ENCODE measurements at regions not wholly inside any gene's neighbourhood (a gene's known extent, or its start where the extent isn't known, plus 50 kb on each side); places are given as distances from the start of the nearest gene placed in this dataset.
A peak's percentile ranks its signal among the peaks of the same experiment; 100 is the strongest.
"Not testable (repeated sequence)": the region's sequence is repeated elsewhere in the genome, so short reads cannot be mapped to it uniquely, and the experiment has no call there.

- H3K36me3 Mint-ChIP-seq; H3K4me1 Mint-ChIP-seq; H3K27me3 Mint-ChIP-seq; ATAC-seq (replicated peaks); H3K4me3 Mint-ChIP-seq; H3K27ac Mint-ChIP-seq; DNase-seq: not testable (repeated sequence)
- H3K9me3 Mint-ChIP-seq: peaks cover 20 to 37% of the 10 kb centered on the region in 2 donors
Observed at GRCh38 chr9:61672107-61672541, 482.3 kb downstream of the SPATA31A7 start.

- H3K4me3 Mint-ChIP-seq; H3K27ac Mint-ChIP-seq; H3K27me3 Mint-ChIP-seq; H3K36me3 Mint-ChIP-seq; DNase-seq; ATAC-seq (replicated peaks); H3K4me1 Mint-ChIP-seq: not testable (repeated sequence)
- H3K9me3 Mint-ChIP-seq: peaks cover 20 to 37% of the 10 kb centered on the region in 2 donors
Observed at GRCh38 chr9:61672645-61673167, 482.9 kb downstream of the SPATA31A7 start.

- no peaks in the 10 kb centered on the region for H3K27me3 Mint-ChIP-seq
- H3K4me3 Mint-ChIP-seq: no peak overlapping the region
- ATAC-seq (replicated peaks): peak in 1 of 2 donors; percentile 19
- DNase-seq: no peak
- no peak overlapping the region for H3K27ac Mint-ChIP-seq
- H3K4me1 Mint-ChIP-seq: no peaks in the 10 kb centered on the region
- H3K9me3 Mint-ChIP-seq: peaks cover 20 to 36% of the 10 kb centered on the region in 2 donors
- H3K36me3 Mint-ChIP-seq: peaks cover 0 to 4% of the 10 kb centered on the region in 2 donors
Observed at GRCh38 chr9:61673247-61673646, 483.4 kb downstream of the SPATA31A7 start.

GRCh38 chr9:61673664-61674381 lies 484.0 kb downstream of the SPATA31A7 start:
- Mint-ChIP-seq H3K27me3 (no peaks in the 10 kb centered on the region), H3K9me3 (peaks cover 20 to 32% of the 10 kb centered on the region in 2 donors), H3K4me1 (no peaks in the 10 kb centered on the region), H3K27ac (no peak overlapping the region), H3K36me3 (peaks cover 0 to 4% of the 10 kb centered on the region in 2 donors), H3K4me3 (no peak overlapping the region)
- DNase-seq (no peak), ATAC-seq (replicated peaks) (no peak)

GRCh38 chr9:61674465-61674864 lies 484.6 kb downstream of the SPATA31A7 start:
- Mint-ChIP-seq H3K4me1 (no peaks in the 10 kb centered on the region), H3K36me3 (peaks cover 0 to 2% of the 10 kb centered on the region in 2 donors), H3K4me3 (no peak overlapping the region), H3K27ac (no peak overlapping the region), H3K27me3 (no peaks in the 10 kb centered on the region), H3K9me3 (peaks cover 18 to 27% of the 10 kb centered on the region in 2 donors)
- no peak for ATAC-seq (replicated peaks)
- no peak for DNase-seq

GRCh38 chr9:61674882-61675281 lies 485.0 kb downstream of the SPATA31A7 start:
- H3K27ac Mint-ChIP-seq: no peak overlapping the region
- no peak overlapping the region for H3K4me3 Mint-ChIP-seq
- peaks cover 14 to 27% of the 10 kb centered on the region in 2 donors for H3K9me3 Mint-ChIP-seq
- DNase-seq: no peak
- no peaks in the 10 kb centered on the region for H3K36me3 Mint-ChIP-seq
- no peaks in the 10 kb centered on the region for H3K4me1 Mint-ChIP-seq
- H3K27me3 Mint-ChIP-seq: no peaks in the 10 kb centered on the region
- no peak for ATAC-seq (replicated peaks)
